ENCODE measurements at regions not wholly inside any gene's neighbourhood (a gene's known extent, or its start where the extent isn't known, plus 50 kb on each side); places are given as distances from the start of the nearest gene placed in this dataset.

DNA sequence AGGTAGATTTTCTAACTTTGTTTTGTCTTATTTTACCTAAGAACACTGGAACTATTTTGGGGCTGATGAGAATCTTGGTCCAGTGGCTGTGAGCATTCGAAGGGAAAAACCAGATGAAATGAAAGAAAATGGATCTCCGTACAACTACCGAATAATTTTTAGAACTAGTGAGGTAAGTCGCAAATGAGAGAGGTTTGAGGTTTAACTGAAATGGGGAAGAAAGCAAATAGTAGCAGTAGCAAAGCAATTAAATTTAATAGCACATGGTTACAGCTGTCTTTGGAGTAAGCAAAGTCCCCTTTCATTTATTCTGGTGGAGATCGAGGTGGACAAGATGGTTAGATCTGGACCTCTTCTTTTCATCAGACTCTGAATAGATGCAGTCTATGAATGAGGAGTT is 313.5 kb upstream of the RGS6 start:
- TF ChIP-seq CEBPB (IDR thresholded peaks at IDR 0.05; ENCODE audit: low read depth, low read length) = no peak
- no peak for TF ChIP-seq CTCF (conservative IDR thresholded peaks at IDR 0.05; ENCODE audit: low read depth, low read length)
- TF ChIP-seq BHLHE40 (IDR thresholded peaks at IDR 0.05; ENCODE audit: low read depth, low read length) = no peak
- TF ChIP-seq RFX5 (IDR thresholded peaks at IDR 0.05; ENCODE audit: low read depth, low read length) = no peak
- TF ChIP-seq POLR2A (IDR thresholded peaks at IDR 0.05; ENCODE audit: low read depth, low read length) = no peak
- TF ChIP-seq SMC3 (IDR thresholded peaks at IDR 0.05; ENCODE audit: low read depth, low read length) = no peak
- TF ChIP-seq RAD21 (IDR thresholded peaks at IDR 0.05; ENCODE audit: low read length) = no peak
- no peak for TF ChIP-seq MXI1 (IDR thresholded peaks at IDR 0.05; ENCODE audit: borderline replicate concordance, low read depth, low read length)
- no peak for TF ChIP-seq ELK1 (IDR thresholded peaks at IDR 0.05; ENCODE audit: borderline replicate concordance, low read depth, low read length)
- TF ChIP-seq, protein P1, sequence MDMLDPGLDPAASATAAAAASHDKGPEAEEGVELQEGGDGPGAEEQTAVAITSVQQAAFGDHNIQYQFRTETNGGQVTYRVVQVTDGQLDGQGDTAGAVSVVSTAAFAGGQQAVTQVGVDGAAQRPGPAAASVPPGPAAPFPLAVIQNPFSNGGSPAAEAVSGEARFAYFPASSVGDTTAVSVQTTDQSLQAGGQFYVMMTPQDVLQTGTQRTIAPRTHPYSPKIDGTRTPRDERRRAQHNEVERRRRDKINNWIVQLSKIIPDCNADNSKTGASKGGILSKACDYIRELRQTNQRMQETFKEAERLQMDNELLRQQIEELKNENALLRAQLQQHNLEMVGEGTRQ (IDR thresholded peaks at IDR 0.05; ENCODE audit: low read depth, low read length) = no peak
- TF ChIP-seq NFE2L2 (IDR thresholded peaks at IDR 0.05; ENCODE audit: low read depth, low read length) = no peak
- no peak for TF ChIP-seq RCOR1 (IDR thresholded peaks at IDR 0.05; ENCODE audit: insufficient replicate concordance, low read length)
